ENCODE measurements at regions not wholly inside any gene's neighbourhood (a gene's known extent, or its start where the extent isn't known, plus 50 kb on each side); places are given as distances from the start of the nearest gene placed in this dataset.

GRCh38 chr9:89869793-89870580 lies 265.2 kb downstream of the GADD45G start:
- DNase-seq = no peak

- DNase-seq = no peak
Measured at GRCh38 chr9:89871871-89872331, 267.1 kb downstream of the GADD45G start.

GRCh38 chr9:89872426-89872912 lies 267.7 kb downstream of the GADD45G start:
- no peak for DNase-seq

GRCh38 chr9:89872913-89873707 lies 268.3 kb downstream of the GADD45G start:
- no peak for DNase-seq

- no peak for DNase-seq
Measured at GRCh38 chr9:89873801-89874200, 269.0 kb downstream of the GADD45G start.

GRCh38 chr9:89874351-89875321 lies 269.8 kb downstream of the GADD45G start:
- no peak for DNase-seq

- DNase-seq = no peak
Measured at GRCh38 chr9:89877051-89878002, 272.5 kb downstream of the GADD45G start.

- DNase-seq = no peak
Measured at GRCh38 chr9:89878003-89878411, 273.2 kb downstream of the GADD45G start.

GRCh38 chr9:89878687-89879086 lies 273.9 kb downstream of the GADD45G start:
- DNase-seq = no peak

- no peak for DNase-seq
Measured at GRCh38 chr9:89879276-89879675, 274.5 kb downstream of the GADD45G start.

- DNase-seq = no peak
Measured at GRCh38 chr9:89879701-89880100, 274.9 kb downstream of the GADD45G start.

- no peak for DNase-seq
Measured at GRCh38 chr9:89880161-89880560, 275.3 kb downstream of the GADD45G start.

- DNase-seq = no peak
Measured at GRCh38 chr9:89880721-89881120, 275.9 kb downstream of the GADD45G start.

- DNase-seq = no peak
Measured at GRCh38 chr9:89881431-89881830, 276.6 kb downstream of the GADD45G start.

GRCh38 chr9:89882930-89883361 lies 278.1 kb downstream of the GADD45G start:
- DNase-seq = no peak

GRCh38 chr9:89883401-89884341 lies 278.9 kb downstream of the GADD45G start:
- no peak for DNase-seq

GRCh38 chr9:89884356-89885083 lies 279.7 kb downstream of the GADD45G start:
- no peak for DNase-seq

- no peak for DNase-seq
Measured at GRCh38 chr9:89885156-89885555, 280.3 kb downstream of the GADD45G start.

- DNase-seq = no peak
Measured at GRCh38 chr9:89886281-89886700, 281.5 kb downstream of the GADD45G start.

All from GDM1 (cell line).